ENCODE measurements at regions not wholly inside any gene's neighbourhood (a gene's known extent, or its start where the extent isn't known, plus 50 kb on each side); places are given as distances from the start of the nearest gene placed in this dataset.

GRCh38 chr1:163771637-163772036 lies 449.9 kb downstream of the NUF2 start:
- no peaks in the 10 kb centered on the region; a peak in 1 of 4 replicates for H3K4me1 ChIP-seq (ENCODE audit: control insufficient read depth in 1 of 2, insufficient read depth in 2 of 2, low read depth in 1 of 2, low read length in 1 of 2)
- H3K27ac ChIP-seq (ENCODE audit: low read depth in 2 of 2, low read length in 1 of 2): no peak overlapping the region
- H3K4me2 ChIP-seq: no peak overlapping the region
- no peak overlapping the region for H2AFZ ChIP-seq (ENCODE audit: low read depth)
- no peaks in the 10 kb centered on the region for H3K27me3 ChIP-seq (ENCODE audit: insufficient read depth)
- ChIA-PET POLR2A (no interaction called here), CTCF (no interaction called here)
- no peaks in the 10 kb centered on the region for H3K36me3 ChIP-seq (replicated peaks in 1 of 2; ENCODE audit: control insufficient read depth in 1 of 2, insufficient read depth in 2 of 2, low read length in 1 of 2)
- 11% methylated on average over 2 of the region's 2 CpGs for WGBS (ENCODE audit: low lambda C conversion rate)
- no peak overlapping the region for H3K4me3 ChIP-seq (ENCODE audit: low read depth in 2 of 2, low read length in 1 of 2)
- no peak overlapping the region for H3K9ac ChIP-seq
- H3K9me2 ChIP-seq: no peaks in the 10 kb centered on the region
- H3K9me3 ChIP-seq: no peaks in the 10 kb centered on the region
- H3F3A ChIP-seq (replicated peaks; ENCODE audit: insufficient read depth): no peaks in the 10 kb centered on the region
- no peak for DNase-seq
- H4K20me1 ChIP-seq (ENCODE audit: insufficient read depth): no peaks in the 10 kb centered on the region
- TF ChIP-seq YY1 (IDR thresholded peaks at IDR 0.05; ENCODE audit: low read depth): no peak
- TF ChIP-seq RFX5 (IDR thresholded peaks at IDR 0.05; ENCODE audit: low read length): no peak
- TF ChIP-seq, protein P1, sequence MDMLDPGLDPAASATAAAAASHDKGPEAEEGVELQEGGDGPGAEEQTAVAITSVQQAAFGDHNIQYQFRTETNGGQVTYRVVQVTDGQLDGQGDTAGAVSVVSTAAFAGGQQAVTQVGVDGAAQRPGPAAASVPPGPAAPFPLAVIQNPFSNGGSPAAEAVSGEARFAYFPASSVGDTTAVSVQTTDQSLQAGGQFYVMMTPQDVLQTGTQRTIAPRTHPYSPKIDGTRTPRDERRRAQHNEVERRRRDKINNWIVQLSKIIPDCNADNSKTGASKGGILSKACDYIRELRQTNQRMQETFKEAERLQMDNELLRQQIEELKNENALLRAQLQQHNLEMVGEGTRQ (IDR thresholded peaks at IDR 0.05; ENCODE audit: borderline replicate concordance, low read depth, low read length): no peak
- no peak for TF ChIP-seq ZBTB33 (IDR thresholded peaks at IDR 0.05; ENCODE audit: borderline replicate concordance, low read depth)
- no peak for TF ChIP-seq GABPA (IDR thresholded peaks at IDR 0.05; ENCODE audit: low read depth)
- TF ChIP-seq EZH2phosphoT487 (IDR thresholded peaks at IDR 0.05; ENCODE audit: borderline replicate concordance, low read depth): no peak
- no peak for TF ChIP-seq POLR2AphosphoS5 (IDR thresholded peaks at IDR 0.05; ENCODE audit: low read depth, low read length)
- TF ChIP-seq, protein P2, sequence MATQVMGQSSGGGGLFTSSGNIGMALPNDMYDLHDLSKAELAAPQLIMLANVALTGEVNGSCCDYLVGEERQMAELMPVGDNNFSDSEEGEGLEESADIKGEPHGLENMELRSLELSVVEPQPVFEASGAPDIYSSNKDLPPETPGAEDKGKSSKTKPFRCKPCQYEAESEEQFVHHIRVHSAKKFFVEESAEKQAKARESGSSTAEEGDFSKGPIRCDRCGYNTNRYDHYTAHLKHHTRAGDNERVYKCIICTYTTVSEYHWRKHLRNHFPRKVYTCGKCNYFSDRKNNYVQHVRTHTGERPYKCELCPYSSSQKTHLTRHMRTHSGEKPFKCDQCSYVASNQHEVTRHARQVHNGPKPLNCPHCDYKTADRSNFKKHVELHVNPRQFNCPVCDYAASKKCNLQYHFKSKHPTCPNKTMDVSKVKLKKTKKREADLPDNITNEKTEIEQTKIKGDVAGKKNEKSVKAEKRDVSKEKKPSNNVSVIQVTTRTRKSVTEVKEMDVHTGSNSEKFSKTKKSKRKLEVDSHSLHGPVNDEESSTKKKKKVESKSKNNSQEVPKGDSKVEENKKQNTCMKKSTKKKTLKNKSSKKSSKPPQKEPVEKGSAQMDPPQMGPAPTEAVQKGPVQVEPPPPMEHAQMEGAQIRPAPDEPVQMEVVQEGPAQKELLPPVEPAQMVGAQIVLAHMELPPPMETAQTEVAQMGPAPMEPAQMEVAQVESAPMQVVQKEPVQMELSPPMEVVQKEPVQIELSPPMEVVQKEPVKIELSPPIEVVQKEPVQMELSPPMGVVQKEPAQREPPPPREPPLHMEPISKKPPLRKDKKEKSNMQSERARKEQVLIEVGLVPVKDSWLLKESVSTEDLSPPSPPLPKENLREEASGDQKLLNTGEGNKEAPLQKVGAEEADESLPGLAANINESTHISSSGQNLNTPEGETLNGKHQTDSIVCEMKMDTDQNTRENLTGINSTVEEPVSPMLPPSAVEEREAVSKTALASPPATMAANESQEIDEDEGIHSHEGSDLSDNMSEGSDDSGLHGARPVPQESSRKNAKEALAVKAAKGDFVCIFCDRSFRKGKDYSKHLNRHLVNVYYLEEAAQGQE (IDR thresholded peaks at IDR 0.05; ENCODE audit: low read depth, low read length): no peak
- TF ChIP-seq RAD21 (IDR thresholded peaks at IDR 0.05; ENCODE audit: low read length): no peak
- no peak for TF ChIP-seq NRF1 (IDR thresholded peaks at IDR 0.05; ENCODE audit: low read depth, low read length)
- TF ChIP-seq RXRA (IDR thresholded peaks at IDR 0.05; ENCODE audit: borderline replicate concordance, low read depth): no peak
- TF ChIP-seq, protein P3, sequence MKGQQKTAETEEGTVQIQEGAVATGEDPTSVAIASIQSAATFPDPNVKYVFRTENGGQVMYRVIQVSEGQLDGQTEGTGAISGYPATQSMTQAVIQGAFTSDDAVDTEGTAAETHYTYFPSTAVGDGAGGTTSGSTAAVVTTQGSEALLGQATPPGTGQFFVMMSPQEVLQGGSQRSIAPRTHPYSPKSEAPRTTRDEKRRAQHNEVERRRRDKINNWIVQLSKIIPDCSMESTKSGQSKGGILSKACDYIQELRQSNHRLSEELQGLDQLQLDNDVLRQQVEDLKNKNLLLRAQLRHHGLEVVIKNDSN (IDR thresholded peaks at IDR 0.05; ENCODE audit: borderline replicate concordance, low read depth): no peak
- no peak for TF ChIP-seq TEAD4 (IDR thresholded peaks at IDR 0.05; ENCODE audit: borderline replicate concordance, insufficient read depth)
- TF ChIP-seq, protein P4, sequence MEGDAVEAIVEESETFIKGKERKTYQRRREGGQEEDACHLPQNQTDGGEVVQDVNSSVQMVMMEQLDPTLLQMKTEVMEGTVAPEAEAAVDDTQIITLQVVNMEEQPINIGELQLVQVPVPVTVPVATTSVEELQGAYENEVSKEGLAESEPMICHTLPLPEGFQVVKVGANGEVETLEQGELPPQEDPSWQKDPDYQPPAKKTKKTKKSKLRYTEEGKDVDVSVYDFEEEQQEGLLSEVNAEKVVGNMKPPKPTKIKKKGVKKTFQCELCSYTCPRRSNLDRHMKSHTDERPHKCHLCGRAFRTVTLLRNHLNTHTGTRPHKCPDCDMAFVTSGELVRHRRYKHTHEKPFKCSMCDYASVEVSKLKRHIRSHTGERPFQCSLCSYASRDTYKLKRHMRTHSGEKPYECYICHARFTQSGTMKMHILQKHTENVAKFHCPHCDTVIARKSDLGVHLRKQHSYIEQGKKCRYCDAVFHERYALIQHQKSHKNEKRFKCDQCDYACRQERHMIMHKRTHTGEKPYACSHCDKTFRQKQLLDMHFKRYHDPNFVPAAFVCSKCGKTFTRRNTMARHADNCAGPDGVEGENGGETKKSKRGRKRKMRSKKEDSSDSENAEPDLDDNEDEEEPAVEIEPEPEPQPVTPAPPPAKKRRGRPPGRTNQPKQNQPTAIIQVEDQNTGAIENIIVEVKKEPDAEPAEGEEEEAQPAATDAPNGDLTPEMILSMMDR (IDR thresholded peaks at IDR 0.05): no peak
- no peak for TF ChIP-seq MEF2A (IDR thresholded peaks at IDR 0.05; ENCODE audit: borderline replicate concordance, low read depth)
- TF ChIP-seq MAX (IDR thresholded peaks at IDR 0.05; ENCODE audit: low read depth): no peak
- TF ChIP-seq FOXM1 (IDR thresholded peaks at IDR 0.05; ENCODE audit: low read depth): no peak
- no peaks in the 10 kb centered on the region for H3K79me2 ChIP-seq (ENCODE audit: insufficient read depth)

Measured in SK-N-SH (cell line).